HCT116 (cell line): ENCODE measurements at regions not wholly inside any gene's neighbourhood (a gene's known extent, or its start where the extent isn't known, plus 50 kb on each side); places are given as distances from the start of the nearest gene placed in this dataset.

Experiments
- ATAC-seq: fragments of 200-7000 bp; cut with Tn5 transposase; 2 replicates; pipeline ENCODE4 v1.9.1; 2020; ENCODE audit warnings: mild to moderate bottlenecking, moderate library complexity
- BruUV-seq: library from RNA; stranded (reverse); fragments of 400-500 nt; replicated peaks from 2 replicates; lab custom pipeline; 2021; lab: Mats Ljungman, UMichigan
- CTCF ChIA-PET: fragments of 300-600 bp; sonication (Branson Sonifier 250); formaldehyde crosslinking; loops from one replicate; lab custom pipeline; 2021; ENCODE audit warnings: antibody characterized with exemption; lab: Charles Lee
- POLR2A ChIA-PET: fragments of 300-600, 350-600 bp; sonication (Branson Sonifier 250); formaldehyde crosslinking; loops from one replicate; lab custom pipeline; 2021; ENCODE audit warnings: antibody characterized with exemption; lab: Charles Lee
- RAD21 ChIA-PET, 2 experiments: fragments of 300-600 bp; sonication (Branson Sonifier 250); formaldehyde crosslinking; loops; one replicate each; lab custom pipeline; 2023; ENCODE audit warnings: low total read pairs in 2 of 2; ENCODE audit not compliant: uncharacterized antibody in 2 of 2, unreplicated experiment in 2 of 2, low non-redundant PET in 1 of 2; lab: Charles Lee
- DNase-seq: peaks from one replicate; pipeline ENCODE4 v3.0.0-alpha.2; 2010; ENCODE audit warnings: low read depth, low spot score
- H2AFZ ChIP-seq: fragments of 200-600 bp; shearing (Covaris generic), sonication (generic); 2 replicates; pipeline ENCODE4 v1.6.1; 2017; ENCODE audit warnings: low read depth, mixed run types, mixed read lengths, antibody characterized with exemption, low read length; ENCODE audit not compliant: poor library complexity, severe bottlenecking
- H3K27ac ChIP-seq: 2 replicates; pipeline ENCODE4 v1.5.1; 2012; ENCODE audit warnings: low read depth, low read length
- H3K27me3 ChIP-seq: fragments of 200-600 bp; sonication (generic); 2 replicates; pipeline ENCODE4 v1.6.1; 2016; ENCODE audit warnings: mixed run types, low read length, mixed read lengths; ENCODE audit not compliant: insufficient read depth
- H3K36me3 ChIP-seq, 2 experiments: fragments of 200-500 bp in 1 of 2; fragments of 200-600 bp in 1 of 2; sonication (Bioruptor generic) in 1 of 2; sonication (generic) in 1 of 2; 2 replicates each; pipeline versions ENCODE4 v1.5.1 to v1.6.1; 2014 to 2016; ENCODE audit warnings: low read length in 2 of 2, inconsistent platforms in 1 of 2, mixed read lengths in 1 of 2, mixed run types in 1 of 2; ENCODE audit not compliant: insufficient read depth in 2 of 2, control insufficient read depth in 1 of 2
- H3K4me1 ChIP-seq, 2 experiments: fragments of 200-600 bp in 1 of 2; sonication (generic) in 1 of 2; 2 replicates each; pipeline versions ENCODE4 v1.5.1 to v1.6.1; 2012 to 2017; ENCODE audit warnings: low read length in 2 of 2, inconsistent platforms in 1 of 2, mild to moderate bottlenecking in 1 of 2, mixed read lengths in 1 of 2, mixed run types in 1 of 2, moderate library complexity in 1 of 2; ENCODE audit not compliant: insufficient read depth in 2 of 2, control insufficient read depth in 1 of 2
- H3K4me2 ChIP-seq: fragments of 200-600 bp; sonication (generic); 2 replicates; pipeline ENCODE4 v1.6.1; 2017; ENCODE audit warnings: mixed run types, low read length, mixed read lengths
- H3K4me3 ChIP-seq, 2 experiments: fragments of 200-600 bp in 1 of 2; sonication (generic) in 1 of 2; replicated peaks in 1 of 2; 2 replicates each; pipeline ENCODE4 v1.5.1; 2011 to 2016; ENCODE audit warnings: low read length in 2 of 2, control low read depth in 1 of 2, low read depth in 1 of 2, mild to moderate bottlenecking in 1 of 2, mixed read lengths in 1 of 2, mixed run types in 1 of 2
- H3K79me2 ChIP-seq: fragments of 200-600 bp; sonication (generic); 2 replicates; pipeline ENCODE4 v1.6.1; 2017; ENCODE audit warnings: mild to moderate bottlenecking, mixed run types, low read length, moderate library complexity, mixed read lengths; ENCODE audit not compliant: insufficient read depth
- H3K9ac ChIP-seq: fragments of 200-600 bp; sonication (generic); 2 replicates; pipeline ENCODE4 v1.6.1; 2016; ENCODE audit warnings: low read length, mixed read lengths
- H3K9me2 ChIP-seq: fragments of 200-600 bp; sonication (generic), shearing (Covaris generic); 2 replicates; pipeline ENCODE4 v1.6.1; 2017; ENCODE audit warnings: mixed run types, mild to moderate bottlenecking, moderate library complexity; ENCODE audit not compliant: insufficient read depth
- H3K9me3 ChIP-seq, 2 experiments: fragments of 200-500 bp in 1 of 2; fragments of 200-600 bp in 1 of 2; sonication (Bioruptor generic) in 1 of 2; sonication (generic) in 1 of 2; 2 replicates each; pipeline ENCODE4 v1.6.1; 2014 to 2017; ENCODE audit warnings: low read length in 2 of 2, mixed read lengths in 2 of 2, inconsistent platforms in 1 of 2, low read depth in 1 of 2, mild to moderate bottlenecking in 1 of 2, mixed run types in 1 of 2, moderate library complexity in 1 of 2; ENCODE audit not compliant: control insufficient read depth in 1 of 2, insufficient read depth in 1 of 2
- H4K20me1 ChIP-seq: fragments of 200-600 bp; sonication (generic), shearing (Covaris generic); 2 replicates; pipeline ENCODE4 v1.6.1; 2017; ENCODE audit warnings: mixed run types, mild to moderate bottlenecking, moderate library complexity; ENCODE audit not compliant: insufficient read depth
- ATF3 ChIP-seq: IDR thresholded peaks from 2 replicates; pipeline ENCODE4 v1.6.1; 2012
- CBX3 ChIP-seq: IDR thresholded peaks from 2 replicates; pipeline ENCODE4 v1.6.1; 2012; ENCODE audit warnings: low read depth
- CEBPB ChIP-seq: IDR thresholded peaks from 2 replicates; pipeline ENCODE4 v1.6.1; 2012; ENCODE audit warnings: low read depth
- CTCF ChIP-seq, 3 experiments: fragments of 200-600 bp in 1 of 3; sonication (generic) in 1 of 3; IDR thresholded peaks in 2 of 3; conservative IDR thresholded peaks in 1 of 3; 2 replicates each; pipeline ENCODE4 v1.5.1; 2012 to 2017; ENCODE audit warnings: low read depth in 2 of 3, low read length in 2 of 3, antibody characterized with exemption in 1 of 3, borderline replicate concordance in 1 of 3, control low read depth in 1 of 3, mild to moderate bottlenecking in 1 of 3, mixed read lengths in 1 of 3, mixed run types in 1 of 3, moderate library complexity in 1 of 3; ENCODE audit not compliant: insufficient read depth in 1 of 3
- EGR1 ChIP-seq: IDR thresholded peaks from 2 replicates; pipeline ENCODE4 v1.6.1; 2012; ENCODE audit warnings: low read depth
- ELF1 ChIP-seq: IDR thresholded peaks from 2 replicates; pipeline ENCODE4 v1.6.1; 2012; ENCODE audit warnings: low read depth, borderline replicate concordance
- EZH2 ChIP-seq: fragments of 200-600 bp; sonication (generic); IDR thresholded peaks from 2 replicates; pipeline ENCODE4 v1.6.1; 2017; ENCODE audit warnings: antibody characterized with exemption, mixed run types
- EZH2phosphoT487 ChIP-seq: fragments of 200-600 bp; IDR thresholded peaks from 2 replicates; pipeline ENCODE4 v1.6.1; 2018; ENCODE audit warnings: antibody characterized with exemption, borderline replicate concordance
- JUND ChIP-seq: IDR thresholded peaks from 2 replicates; pipeline ENCODE4 v1.6.1; 2012
- MAX ChIP-seq: IDR thresholded peaks from 2 replicates; pipeline ENCODE4 v1.6.1; 2012
- POLR2A ChIP-seq: IDR thresholded peaks from 2 replicates; pipeline ENCODE4 v1.7.0; 2011; ENCODE audit warnings: borderline replicate concordance; ENCODE audit not compliant: insufficient read depth, insufficient read length; ENCODE audit errors: extremely low read depth
- POLR2AphosphoS5 ChIP-seq: IDR thresholded peaks from 2 replicates; pipeline ENCODE4 v1.6.1; 2011; ENCODE audit warnings: mild to moderate bottlenecking, low read depth, low read length, moderate library complexity
- RAD21 ChIP-seq: IDR thresholded peaks from 2 replicates; pipeline ENCODE4 v1.6.1; 2012; ENCODE audit warnings: low read depth, mild to moderate bottlenecking
- REST ChIP-seq: IDR thresholded peaks from 2 replicates; pipeline ENCODE4 v1.6.1; 2012; ENCODE audit warnings: low read depth
- SIN3A ChIP-seq: IDR thresholded peaks from 2 replicates; pipeline ENCODE4 v1.6.1; 2012; ENCODE audit warnings: low read depth
- TCF7L2 ChIP-seq: IDR thresholded peaks from 2 replicates; pipeline ENCODE4 v1.7.0; 2011; ENCODE audit warnings: borderline replicate concordance, inconsistent platforms; ENCODE audit not compliant: insufficient read depth, insufficient read length; ENCODE audit errors: extremely low read depth
- YY1 ChIP-seq: IDR thresholded peaks from 2 replicates; pipeline ENCODE4 v1.6.1; 2011; ENCODE audit warnings: low read length, low read depth, moderate library complexity, mild to moderate bottlenecking; ENCODE audit not compliant: insufficient replicate concordance; ENCODE audit errors: extremely low read depth
- ZFX ChIP-seq: fragments of 450-650 bp; IDR thresholded peaks from 2 replicates; pipeline ENCODE4 v1.6.1; 2017
- ZNF274 ChIP-seq: fragments of 200-500 bp; sonication (Bioruptor generic); IDR thresholded peaks from 2 replicates; pipeline ENCODE4 v1.6.1; 2014; ENCODE audit warnings: mild to moderate bottlenecking, low read depth, low read length, inconsistent platforms
- intact Hi-C: fragments of 100-400 bp; cut with micrococcal nuclease; formaldehyde crosslinking; loops from 2 replicates; pipeline ENCODE4 v1.10.0; 2022

- H3K9ac ChIP-seq = no peak overlapping the region
- no peaks in the 10 kb centered on the region for H3K9me2 ChIP-seq
- no peak for TF ChIP-seq CBX3
- TF ChIP-seq ELF1 = no peak
- no peak for TF ChIP-seq ZFX
- TF ChIP-seq EZH2 = no peak
- no peak for TF ChIP-seq EGR1
- no peak for TF ChIP-seq CTCF (IDR thresholded peaks at IDR 0.05 in 2 of 3, conservative IDR thresholded peaks at IDR 0.05 in 1 of 3; ENCODE audit: borderline replicate concordance in 1 of 3, insufficient read depth in 1 of 3, low read depth in 2 of 3, low read length in 2 of 3)
- no peak for TF ChIP-seq RAD21
- no peak for TF ChIP-seq SIN3A
- no peak for TF ChIP-seq CEBPB
- TF ChIP-seq REST = no peak
- no peak for TF ChIP-seq ATF3
- no peak for TF ChIP-seq EZH2phosphoT487
- TF ChIP-seq MAX = no peak
- TF ChIP-seq ZNF274 = no peak
- no peak for TF ChIP-seq YY1
- no peak for TF ChIP-seq POLR2A
- no peak for TF ChIP-seq JUND
- no peak for TF ChIP-seq POLR2AphosphoS5
- no peak for TF ChIP-seq TCF7L2
- ChIA-PET RAD21 (no interaction called here), POLR2A (no interaction called here), CTCF (no interaction called here)
- H3K4me1 ChIP-seq = no peaks in the 10 kb centered on the region
- DNase-seq (no peak), ATAC-seq (no peak)
- no peak overlapping the region for H3K4me2 ChIP-seq
- H3K27me3 ChIP-seq = no peaks in the 10 kb centered on the region
- no peaks in the 10 kb centered on the region for H3K36me3 ChIP-seq
- H2AFZ ChIP-seq = no peak overlapping the region
- peaks cover 9 to 30% of the 10 kb centered on the region in 2 experiments; a peak in 2 of 4 replicates for H3K9me3 ChIP-seq
- no peaks in the 10 kb centered on the region for H4K20me1 ChIP-seq
- intact Hi-C loops = no loop called here
- no peaks in the 10 kb centered on the region for H3K79me2 ChIP-seq
- no TSS peak for BruUV-seq
- no peak overlapping the region for H3K4me3 ChIP-seq
- no peak overlapping the region for H3K27ac ChIP-seq
These were observed 1098.8 kb upstream of the IGFBP7 start for GRCh38 chr4:58209001-58209400.
